ENCODE measurements at regions not wholly inside any gene's neighbourhood (a gene's known extent, or its start where the extent isn't known, plus 50 kb on each side); places are given as distances from the start of the nearest gene placed in this dataset.

DNA sequence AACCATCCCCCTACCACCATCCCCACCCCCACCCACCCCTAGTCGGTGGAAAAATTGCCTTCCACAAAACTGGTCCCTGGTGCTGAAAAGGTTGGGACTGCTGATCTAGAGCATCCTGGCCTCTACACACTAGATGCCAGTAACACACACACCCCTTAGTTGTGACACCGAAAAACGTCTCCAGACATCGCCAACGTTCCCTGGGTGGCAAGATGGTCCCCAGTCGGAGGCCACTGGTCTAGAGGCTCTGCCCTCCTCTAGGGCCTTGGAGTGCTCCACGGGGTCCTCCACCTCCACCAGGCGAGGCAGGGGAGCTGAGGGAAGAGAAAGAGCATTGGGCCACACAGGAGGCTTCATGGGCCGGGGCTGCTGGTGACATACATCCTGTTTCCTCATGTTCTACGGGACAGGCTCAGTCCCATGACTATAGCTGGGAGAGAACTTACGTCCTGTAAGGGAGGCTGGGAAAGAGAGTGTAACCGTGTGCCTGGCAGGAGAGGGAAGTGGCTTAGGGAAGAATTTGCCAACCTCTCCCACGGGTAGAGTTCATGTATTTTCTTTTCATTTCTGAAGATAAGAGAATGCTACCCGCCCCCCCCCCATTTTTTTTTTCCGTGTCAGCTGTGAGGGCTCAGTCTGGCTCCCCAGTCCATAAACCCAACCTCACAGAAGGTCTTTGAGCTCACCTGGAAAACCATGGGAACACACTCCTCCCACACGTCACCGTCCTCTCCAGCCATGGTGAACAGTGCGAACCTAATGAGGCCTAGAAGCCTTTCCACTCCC, 132.7 kb upstream of the MYCN start:
- no peak for DNase-seq (ENCODE audit: low read depth)

DNA sequence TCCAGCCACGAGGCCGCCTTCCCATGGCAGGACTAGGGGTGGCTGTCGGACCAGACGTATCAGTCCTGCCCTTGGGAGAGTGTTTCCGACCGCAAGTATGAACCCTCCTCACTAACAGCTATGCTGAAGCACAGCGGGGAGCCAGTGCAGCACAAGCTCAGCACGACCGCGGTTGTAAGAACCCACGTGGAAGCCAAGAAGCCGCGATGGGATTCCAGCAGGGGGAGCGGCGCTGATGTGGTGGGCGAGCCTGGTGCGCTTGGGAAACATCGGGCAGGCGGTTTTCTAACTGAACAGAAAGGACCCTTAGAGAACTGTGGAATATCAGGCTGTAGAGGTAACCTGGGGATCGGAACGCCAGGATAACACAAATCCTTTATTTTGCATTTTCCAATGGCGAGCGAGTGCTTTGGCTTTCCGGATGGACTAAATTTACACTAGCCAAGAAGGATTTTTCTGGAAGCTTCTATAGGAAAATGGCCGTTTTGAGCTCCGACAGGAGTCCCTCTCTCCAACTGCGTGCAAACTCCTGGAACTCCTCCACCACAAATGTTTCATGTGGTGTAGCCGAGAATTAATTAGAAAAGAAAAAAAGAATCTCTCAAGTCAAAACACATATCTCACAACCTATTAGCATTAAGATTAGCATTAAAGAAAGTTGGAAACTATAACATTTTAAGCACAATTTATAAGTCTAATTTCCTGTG, 132.0 kb upstream of the MYCN start:
- DNase-seq (ENCODE audit: low read depth), result peak; percentile 84

DNA sequence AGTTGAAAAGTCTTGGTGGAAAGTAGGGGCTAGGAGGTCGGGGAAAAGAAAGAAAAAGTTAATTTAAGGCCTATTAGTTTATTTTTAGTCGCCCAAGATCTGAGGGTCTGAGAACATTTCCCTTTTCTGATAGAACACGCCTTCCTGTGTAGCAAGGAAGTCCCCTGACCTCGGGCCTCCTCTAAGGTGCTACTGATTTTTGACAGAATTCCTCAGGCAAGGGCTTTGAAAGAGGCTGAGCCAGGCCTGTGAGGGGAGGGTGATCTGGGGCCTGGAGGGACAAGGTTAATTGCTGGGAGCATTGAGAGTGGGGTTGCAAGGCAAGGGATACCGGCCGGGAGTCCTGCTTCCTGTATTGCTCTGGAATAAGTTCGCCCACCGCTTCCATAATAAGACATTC, 131.4 kb upstream of the MYCN start:
- DNase-seq (ENCODE audit: low read depth), result no peak

DNA sequence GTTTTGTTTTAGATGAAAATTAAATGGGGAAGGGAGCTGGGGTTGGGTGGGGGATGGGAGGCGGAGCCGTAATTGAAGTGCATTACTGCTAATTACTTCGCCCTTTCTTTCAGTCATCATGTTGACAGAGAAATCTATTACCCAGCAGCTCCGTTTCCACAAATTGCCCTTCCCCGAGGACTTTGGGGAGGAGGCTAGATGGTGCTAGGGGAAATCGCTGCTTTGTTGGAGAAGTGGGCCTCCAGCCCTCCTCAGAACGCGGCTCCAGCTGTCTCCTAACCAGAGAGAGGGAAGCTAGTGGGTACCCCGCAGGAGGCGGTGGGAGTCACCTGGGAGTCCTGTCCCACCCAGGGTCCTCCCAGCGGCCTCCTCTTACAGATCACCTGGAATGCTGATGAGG, 130.9 kb upstream of the MYCN start:
- DNase-seq (ENCODE audit: low read depth), result no peak

DNA sequence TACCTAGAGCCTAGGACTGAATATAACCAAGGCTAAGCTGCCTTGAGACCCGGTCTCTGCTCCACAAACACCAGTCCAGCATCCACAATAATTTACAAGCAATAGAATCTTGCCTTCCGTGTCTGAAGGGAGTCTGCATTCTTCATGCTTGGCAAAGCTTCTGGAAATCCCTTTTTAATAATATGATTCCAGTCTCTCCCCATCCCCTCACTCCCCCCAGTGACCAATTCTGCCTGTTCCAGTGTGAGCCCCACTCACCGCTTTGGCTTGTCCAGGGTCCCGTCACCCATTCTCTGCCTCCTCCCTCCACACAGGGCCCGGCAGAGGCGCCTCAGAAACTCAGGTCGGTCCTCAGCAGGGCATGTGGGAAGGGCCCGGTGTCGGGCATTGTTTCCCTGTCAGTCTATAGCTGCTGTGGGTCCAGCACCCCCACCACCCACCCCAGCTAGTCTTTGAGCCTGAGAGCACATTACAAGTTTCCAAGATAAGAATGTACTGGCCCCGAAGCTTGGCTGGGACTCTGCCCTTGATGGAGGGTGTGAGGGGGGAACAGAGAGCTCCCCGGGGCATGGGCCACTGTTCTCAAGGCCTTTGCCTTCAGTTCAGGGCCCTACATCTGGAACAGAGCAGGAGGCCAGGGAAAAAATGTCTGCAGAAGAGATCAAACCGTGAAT, 129.7 kb upstream of the MYCN start:
- DNase-seq (ENCODE audit: low read depth), result no peak

DNA sequence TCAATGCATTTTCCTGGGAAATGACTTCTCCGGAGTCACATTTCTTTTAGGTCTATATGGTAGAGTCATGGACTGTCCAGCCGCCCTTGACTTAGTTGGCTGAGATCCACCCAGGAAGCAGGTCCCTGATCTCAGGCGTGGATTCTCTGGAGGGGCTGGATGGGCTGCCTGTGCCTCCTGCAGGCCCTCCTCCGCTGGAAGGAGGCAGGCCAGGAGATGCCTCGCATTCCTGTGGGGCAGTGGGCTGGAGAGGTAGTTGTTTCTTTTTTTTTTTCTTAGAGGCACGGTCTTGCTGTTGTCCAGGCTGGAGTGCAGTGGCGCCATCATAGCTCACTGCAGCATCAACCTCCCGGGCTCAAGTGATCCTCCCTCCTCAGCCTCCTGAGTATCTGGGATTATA, 129.0 kb upstream of the MYCN start:
- peak; percentile 54 for DNase-seq (ENCODE audit: low read depth)

DNA sequence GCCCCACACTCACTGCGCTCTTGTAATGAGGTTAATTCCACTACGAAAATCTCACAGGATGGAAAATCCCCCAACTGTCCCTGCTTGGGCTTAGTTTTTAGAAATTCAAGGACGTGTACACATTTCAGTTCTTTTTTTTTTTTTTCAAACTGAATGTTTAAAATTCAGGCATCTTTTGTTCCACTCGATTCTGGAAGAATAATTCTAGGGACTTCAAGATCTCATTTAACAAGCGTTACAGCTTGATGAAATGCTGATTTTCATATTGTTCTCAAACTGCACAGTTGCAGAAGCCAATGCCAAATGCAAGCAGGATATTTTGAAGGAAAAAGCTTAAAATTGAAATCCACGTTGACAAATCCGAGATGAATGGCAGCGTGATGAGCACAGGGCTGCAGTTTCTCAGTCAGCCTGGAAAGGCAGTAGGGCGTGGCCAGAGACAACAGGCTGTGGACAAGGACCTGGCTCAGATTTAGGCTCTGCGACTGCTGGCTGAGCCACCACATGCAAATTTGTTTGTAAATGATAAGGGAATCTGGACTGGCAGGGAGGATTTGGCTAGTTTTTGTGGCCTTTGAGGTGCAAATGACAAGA, 128.1 kb upstream of the MYCN start:
- no peak for DNase-seq (ENCODE audit: low read depth)

DNA sequence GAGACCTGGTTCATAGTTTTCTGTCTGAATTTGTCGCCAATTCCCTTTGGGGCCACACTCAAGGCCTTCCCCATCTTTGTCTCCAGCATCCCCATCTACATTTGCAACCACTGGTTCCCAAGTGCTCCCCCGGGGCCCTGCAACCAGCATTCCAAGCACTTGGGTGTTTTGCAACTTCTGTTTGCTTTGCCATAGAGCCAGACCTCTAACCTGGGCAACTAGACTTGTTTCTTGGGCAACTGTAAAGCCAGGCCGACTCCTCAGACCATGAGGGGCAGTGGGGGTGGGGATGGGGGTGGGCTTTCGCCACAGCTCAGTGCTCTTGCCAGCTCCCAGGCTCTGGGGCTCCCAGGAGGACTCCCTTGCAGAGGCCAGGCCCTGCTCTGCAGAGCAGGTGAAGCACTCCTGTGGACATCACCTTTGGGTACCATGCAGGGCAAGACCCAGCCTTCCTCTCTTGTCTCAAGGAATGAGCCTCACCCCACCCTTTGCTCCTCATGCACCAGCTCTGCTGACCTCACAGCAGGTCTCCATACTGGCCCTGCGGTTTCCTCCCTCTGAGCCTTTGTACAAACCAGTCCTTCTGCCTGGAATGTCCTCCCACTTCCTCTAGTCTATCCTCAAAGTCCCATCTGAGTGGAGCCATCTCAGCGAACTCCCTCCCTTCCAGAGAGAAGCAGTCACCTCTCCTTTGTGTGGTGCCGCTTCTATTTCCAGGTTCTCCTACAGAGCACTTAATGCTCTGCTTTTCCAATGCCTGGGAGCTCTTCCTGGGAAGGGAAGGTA, 126.7 kb upstream of the MYCN start:
- peak; percentile 32 for DNase-seq (ENCODE audit: low read depth)

DNA sequence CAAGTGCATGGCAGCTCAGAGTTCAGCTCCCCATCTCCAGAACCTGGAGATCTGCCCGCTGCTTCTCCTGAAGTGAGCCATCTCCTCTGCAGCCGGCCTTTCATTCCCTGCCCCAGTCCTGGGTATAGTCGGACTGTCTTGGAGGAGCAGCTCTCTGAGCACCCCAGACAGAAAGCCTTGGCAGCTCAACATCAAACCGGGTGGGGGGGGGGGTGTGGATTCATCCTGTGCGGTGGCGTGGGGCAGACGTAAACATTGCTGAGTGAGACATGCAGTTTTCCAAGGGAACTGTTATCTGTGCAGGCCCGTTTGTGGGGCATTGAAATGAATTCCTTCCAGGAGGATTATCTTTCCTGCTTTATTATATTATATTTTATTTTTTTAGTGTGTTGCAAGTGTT, 125.9 kb upstream of the MYCN start:
- DNase-seq (ENCODE audit: low read depth), result no peak

DNA sequence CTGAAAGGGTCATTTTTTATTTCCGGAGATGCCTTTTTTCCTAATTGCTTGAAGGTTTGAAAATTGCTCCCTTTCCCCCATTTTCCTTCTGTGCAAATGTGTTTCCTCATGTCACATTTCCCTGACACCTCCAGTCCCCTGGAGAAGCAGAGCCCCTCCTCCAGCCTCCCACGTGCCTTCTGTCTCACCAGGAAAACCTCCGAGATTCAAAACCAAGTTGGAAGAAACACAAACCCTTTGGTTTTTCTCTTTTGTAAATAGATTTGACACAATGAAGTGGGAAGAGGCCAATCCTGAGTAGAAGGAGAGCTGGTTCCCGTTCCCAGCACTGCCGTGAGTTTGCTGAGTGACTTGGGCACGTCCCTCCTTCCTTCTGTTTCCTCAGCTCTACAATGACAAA, 125.4 kb upstream of the MYCN start:
- DNase-seq (ENCODE audit: low read depth), result no peak

DNA sequence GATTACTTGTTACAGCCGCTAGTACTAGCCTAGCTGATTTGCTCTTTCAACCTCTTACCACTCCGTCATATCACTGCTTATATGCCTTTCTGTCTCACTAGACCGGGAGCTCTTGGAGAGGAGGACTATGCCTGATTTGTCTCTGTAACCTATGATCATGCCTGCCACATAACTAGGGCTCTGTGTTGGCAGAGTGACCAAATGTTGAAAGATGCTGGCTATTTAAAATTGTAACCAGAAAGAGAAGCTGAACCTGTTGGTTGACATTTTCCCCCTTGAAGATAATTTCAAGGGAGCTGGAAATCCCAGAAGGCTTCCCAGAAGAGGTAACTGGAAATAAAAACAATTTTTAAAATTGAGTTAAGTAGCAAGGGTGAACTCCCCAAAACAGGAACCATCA, 124.1 kb upstream of the MYCN start:
- no peak for DNase-seq (ENCODE audit: low read depth)

DNA sequence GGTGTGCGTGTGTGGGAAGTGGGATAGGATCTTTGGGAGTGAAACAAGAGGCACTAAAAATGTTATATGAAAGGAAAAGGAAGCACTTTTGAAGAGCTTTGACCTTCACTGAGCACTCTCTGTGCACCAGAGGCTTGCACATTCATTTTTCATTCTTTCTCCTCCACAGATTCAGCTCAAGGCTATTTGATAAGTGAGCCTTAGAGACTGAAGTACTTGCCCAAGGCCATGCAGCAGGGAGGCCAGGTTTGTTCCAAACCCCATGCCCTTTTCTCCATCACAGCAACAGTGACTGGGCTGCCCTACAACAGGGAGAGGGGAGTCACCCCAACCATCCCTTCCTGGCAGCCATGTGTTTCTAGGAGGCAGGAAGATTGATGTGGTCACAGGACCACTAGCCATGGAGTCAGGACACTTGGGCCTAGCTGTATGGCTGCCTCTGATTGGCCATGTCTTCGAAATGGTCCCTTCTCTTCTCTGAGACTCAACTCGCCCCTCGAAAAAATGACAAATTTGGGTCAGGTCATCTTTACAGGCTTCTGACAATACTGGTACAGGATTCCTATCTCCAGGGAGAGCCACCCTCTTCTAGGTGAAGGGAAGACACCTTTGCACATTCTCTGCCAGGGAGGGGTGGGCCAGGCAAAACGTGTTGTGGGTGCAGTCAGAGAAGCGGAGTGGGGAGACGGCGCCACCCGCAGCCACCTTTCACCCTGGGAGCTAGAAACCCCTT, 123.5 kb upstream of the MYCN start:
- no peak for DNase-seq (ENCODE audit: low read depth)

DNA sequence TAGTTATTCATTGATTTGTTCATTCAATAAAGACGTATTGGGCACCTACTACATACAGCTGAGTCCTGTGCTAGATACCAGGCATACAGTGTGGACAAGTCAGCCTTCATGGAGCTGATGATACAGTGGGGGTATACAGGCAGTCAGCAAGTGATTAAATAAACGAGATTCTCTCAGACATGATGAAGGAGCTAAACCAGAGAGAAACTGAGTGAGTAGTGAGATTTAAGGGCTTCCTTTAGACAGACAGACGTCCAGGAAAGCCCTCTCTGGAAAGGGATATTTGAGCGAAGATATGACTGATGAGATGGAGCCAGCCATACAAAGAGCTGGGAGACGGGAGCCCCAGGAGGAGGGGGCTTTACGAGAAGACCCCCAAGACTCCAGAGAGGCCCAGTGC, 122.6 kb upstream of the MYCN start:
- DNase-seq (ENCODE audit: low read depth), result no peak

DNA sequence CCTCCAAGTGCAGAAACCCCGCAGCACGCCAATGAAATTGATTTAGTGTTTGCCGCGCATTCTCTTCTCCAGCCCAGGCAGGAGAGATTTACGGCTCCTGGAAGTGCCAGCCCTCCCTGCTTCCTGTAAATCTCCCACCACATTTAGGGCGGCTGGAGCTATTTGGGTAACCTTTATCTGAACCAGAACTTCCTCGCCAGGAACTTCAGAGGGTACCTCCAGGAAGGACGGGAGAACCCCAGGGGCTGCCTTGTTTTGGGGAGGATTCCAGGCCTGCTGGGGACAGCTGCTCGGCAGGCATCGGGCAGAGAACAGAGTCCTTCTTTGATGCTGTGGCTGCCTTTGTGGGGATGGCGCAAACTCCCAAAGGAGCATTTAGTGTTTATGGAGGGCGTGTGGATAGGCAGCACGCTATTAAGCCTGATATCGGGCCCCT, 122.0 kb upstream of the MYCN start:
- peak; percentile 48 for DNase-seq (ENCODE audit: low read depth)

DNA sequence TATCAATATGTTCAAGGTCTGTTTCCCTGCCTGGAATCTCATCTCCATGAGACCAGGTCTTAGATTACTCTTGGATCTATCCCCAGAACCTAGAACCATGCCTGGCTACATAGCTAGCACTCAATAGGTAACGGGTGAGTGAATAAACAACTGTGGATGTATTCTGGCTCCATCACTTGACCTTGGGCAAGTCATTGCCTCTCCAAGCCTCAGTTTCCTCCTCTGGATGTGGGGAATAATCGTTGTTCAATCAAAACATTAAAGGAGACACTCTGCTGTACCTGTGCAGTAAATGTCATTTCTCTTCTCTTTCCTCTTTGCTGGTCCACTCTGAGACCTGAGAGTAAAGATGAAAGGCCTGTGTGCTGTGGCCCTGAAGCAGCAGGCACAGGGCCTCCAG, 121.5 kb upstream of the MYCN start:
- no peak for DNase-seq (ENCODE audit: low read depth)

DNA sequence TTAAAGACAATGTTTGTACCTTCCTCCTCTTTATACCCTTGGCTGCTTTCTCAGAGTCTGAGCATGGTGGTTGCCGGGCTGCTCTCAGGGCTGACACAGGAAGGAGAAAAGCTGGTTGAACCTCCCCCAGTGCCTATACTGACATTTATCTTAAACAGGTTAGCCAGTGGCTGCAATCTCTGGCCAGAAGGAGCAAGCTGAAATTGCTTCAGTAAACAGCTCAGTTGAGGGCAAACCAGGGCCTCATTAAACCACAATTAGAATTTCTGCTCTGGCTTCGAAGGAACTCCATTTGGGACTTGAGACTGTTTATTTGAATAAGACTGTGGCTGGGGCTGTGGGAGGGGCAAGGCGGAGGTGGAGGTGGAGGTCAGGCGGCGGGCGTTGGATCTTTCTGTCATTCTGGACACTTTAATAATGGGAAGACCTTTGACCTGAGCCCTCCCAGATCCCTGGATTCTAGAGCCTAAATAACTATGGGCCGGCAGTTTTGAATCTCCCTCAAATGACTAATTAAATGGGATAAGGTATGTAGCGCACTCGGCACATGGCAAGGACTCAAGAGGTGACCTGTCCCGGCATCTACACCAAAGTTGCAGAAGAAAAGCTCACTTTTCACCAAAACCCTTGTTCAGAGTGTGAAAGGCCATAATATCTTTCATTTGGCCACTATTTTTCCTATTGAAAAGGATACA, 120.6 kb upstream of the MYCN start:
- DNase-seq (ENCODE audit: low read depth), result no peak

DNA sequence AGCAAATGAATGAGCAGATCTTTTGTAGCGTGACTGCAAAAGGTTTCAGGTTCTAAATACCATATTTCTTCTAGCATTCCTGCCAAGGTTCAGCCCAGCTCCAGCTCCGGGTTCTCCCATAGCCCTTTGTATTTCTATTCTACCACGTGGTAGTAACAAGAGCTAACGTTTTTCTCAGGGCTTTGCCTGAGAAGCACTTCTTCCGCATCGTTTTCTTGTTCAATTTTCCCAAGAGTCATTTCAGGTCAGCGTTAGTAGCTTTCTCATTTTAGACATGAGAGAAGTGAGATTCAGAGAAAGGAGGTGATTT, 120.1 kb upstream of the MYCN start:
- no peak for DNase-seq (ENCODE audit: low read depth)

DNA sequence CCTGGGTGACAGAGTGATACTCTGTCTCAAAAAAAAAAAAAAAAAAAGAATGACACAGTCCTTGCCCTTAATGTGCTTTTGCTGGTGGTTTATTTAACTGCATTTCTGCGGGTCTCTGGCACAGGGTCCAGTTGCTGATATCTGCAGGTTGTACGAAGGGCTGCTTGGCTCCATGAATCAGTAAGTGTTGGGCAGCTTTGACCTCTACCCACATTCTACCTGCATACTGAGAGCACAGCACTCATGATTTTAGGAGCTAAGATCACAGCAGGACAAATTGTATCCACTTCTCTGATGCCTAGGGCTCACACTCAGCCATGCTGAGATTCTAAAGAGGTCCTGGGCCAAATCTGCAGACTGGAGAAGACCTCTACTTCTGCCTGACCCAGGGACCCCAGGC, 119.4 kb upstream of the MYCN start:
- no peak for DNase-seq (ENCODE audit: low read depth)

DNA sequence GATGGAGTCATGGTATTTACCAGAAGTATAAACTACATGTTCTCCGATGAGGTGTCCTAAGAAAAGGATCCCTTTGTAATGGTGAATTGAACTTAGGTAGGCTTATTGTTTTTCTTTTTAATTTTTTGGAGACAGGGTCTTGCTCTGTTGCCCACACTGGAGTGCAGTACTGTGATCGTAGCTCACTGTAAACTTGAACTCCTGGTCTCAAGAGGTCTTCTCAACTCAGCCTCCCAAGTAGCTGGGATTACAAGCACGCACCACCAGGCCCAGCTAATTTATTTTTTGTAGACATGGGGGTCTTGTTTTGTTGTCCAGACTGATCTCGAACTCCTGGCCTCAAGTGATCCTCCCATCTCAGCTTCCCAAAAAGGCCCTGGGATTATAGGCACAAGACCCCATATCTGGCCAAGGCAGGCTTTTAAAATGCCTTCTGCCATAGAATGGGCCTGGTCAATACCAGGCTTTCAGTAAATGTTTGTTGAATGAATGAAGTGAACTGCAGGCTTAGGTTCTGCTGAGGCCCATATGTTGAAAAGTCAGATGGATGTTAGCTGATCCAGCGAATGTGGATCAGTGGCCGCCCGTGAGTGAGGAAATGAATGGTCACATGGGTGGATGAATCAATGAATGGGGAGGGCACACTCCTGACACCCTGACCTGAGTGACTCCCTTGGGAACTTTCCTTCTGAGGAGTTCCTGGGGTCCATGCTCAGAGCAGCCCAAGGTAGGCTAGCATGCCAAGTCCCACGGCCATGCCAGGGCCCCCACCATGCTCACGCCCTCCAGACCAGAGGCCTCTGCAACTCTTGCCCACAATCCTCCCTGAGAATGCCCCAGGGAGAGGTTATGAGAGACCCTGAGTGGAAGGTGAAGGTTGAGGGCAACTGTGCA, 118.0 kb upstream of the MYCN start:
- no peak for DNase-seq (ENCODE audit: low read depth)
